ENCODE measurements at regions not wholly inside any gene's neighbourhood (a gene's known extent, or its start where the extent isn't known, plus 50 kb on each side); places are given as distances from the start of the nearest gene placed in this dataset.

GRCh38 chr15:47409600-47409999 is 307.7 kb upstream of the SEMA6D start:
- DNase-seq (ENCODE audit: insufficient read length, low spot score) (no peak), FAIRE-seq (no peak)
- no peak for TF ChIP-seq CTCF (IDR thresholded peaks at IDR 0.05; ENCODE audit: insufficient read depth, missing control alignments)

GRCh38 chr15:47410247-47410646 is 307.1 kb upstream of the SEMA6D start:
- DNase-seq (ENCODE audit: insufficient read length, low spot score) (no peak), FAIRE-seq (no peak)
- no peak for TF ChIP-seq CTCF (IDR thresholded peaks at IDR 0.05; ENCODE audit: insufficient read depth, missing control alignments)

- TF ChIP-seq CTCF (IDR thresholded peaks at IDR 0.05; ENCODE audit: insufficient read depth, missing control alignments), result no peak
- FAIRE-seq (no peak), DNase-seq (ENCODE audit: insufficient read length, low spot score) (no peak)
Observed at GRCh38 chr15:47411733-47412132, 305.6 kb upstream of the SEMA6D start.

- no peak for TF ChIP-seq CTCF (IDR thresholded peaks at IDR 0.05; ENCODE audit: insufficient read depth, missing control alignments)
- peak; percentile 13 for DNase-seq (ENCODE audit: insufficient read length, low spot score)
- no peak for FAIRE-seq
Observed at GRCh38 chr15:47412136-47412535, 305.2 kb upstream of the SEMA6D start.

GRCh38 chr15:47412802-47413201 is 304.5 kb upstream of the SEMA6D start:
- no peak for TF ChIP-seq CTCF (IDR thresholded peaks at IDR 0.05; ENCODE audit: insufficient read depth, missing control alignments)
- FAIRE-seq (no peak), DNase-seq (ENCODE audit: insufficient read length, low spot score) (no peak)

- no peak for TF ChIP-seq CTCF (IDR thresholded peaks at IDR 0.05; ENCODE audit: insufficient read depth, missing control alignments)
- FAIRE-seq (peak; percentile 6), DNase-seq (ENCODE audit: insufficient read length, low spot score) (no peak)
Observed at GRCh38 chr15:47414207-47414606, 303.1 kb upstream of the SEMA6D start.

GRCh38 chr15:47415539-47415971 is 301.8 kb upstream of the SEMA6D start:
- DNase-seq (ENCODE audit: insufficient read length, low spot score) (no peak), FAIRE-seq (peak; percentile 48)

More at GRCh38 chr15:47415539-47415971, 301.8 kb upstream of the SEMA6D start:
- no peak for TF ChIP-seq CTCF (IDR thresholded peaks at IDR 0.05; ENCODE audit: insufficient read depth, missing control alignments)

Measured in D721Med (cell line).